B cell (primary cell): ENCODE measurements at regions not wholly inside any gene's neighbourhood (a gene's known extent, or its start where the extent isn't known, plus 50 kb on each side); places are given as distances from the start of the nearest gene placed in this dataset.
"Not testable (repeated sequence)": the region's sequence is repeated elsewhere in the genome, so short reads cannot be mapped to it uniquely, and the experiment has no call there.

Experiments
- ATAC-seq: fragments of 200-7000 bp; cut with Tn5 transposase; one replicate; pipeline ENCODE4 v1.10.0; 2021; ENCODE audit warnings: low read depth, mild to moderate bottlenecking, moderate number of reproducible peaks, moderate library complexity
- CTCF ChIA-PET: fragments of 350-600 bp; sonication (Branson Sonifier 250); formaldehyde crosslinking; loops from one replicate; lab custom pipeline; 2021; ENCODE audit warnings: antibody characterized with exemption, inconsistent platforms; lab: Charles Lee
- POLR2A ChIA-PET: fragments of 350-600 bp; sonication (Branson Sonifier 250); formaldehyde crosslinking; loops from one replicate; lab custom pipeline; 2021; ENCODE audit warnings: antibody characterized with exemption; lab: Charles Lee
- DNase-seq: peaks from one replicate; pipeline ENCODE4 v3.0.0; 2013
- H2AFZ ChIP-seq: 2 replicates; pipeline ENCODE4 v1.6.1; 2012; ENCODE audit warnings: mild to moderate bottlenecking, low read depth, low read length; ENCODE audit not compliant: insufficient read depth, poor library complexity, severe bottlenecking
- H3K27ac ChIP-seq, 2 donors: 1 replicate in 1 of 2; 2 replicates in 1 of 2; pipeline ENCODE4 v1.5.1; 2012 to 2013; ENCODE audit warnings: low read length in 2 of 2, mild to moderate bottlenecking in 2 of 2, moderate library complexity in 1 of 2
- H3K27me3 ChIP-seq, 4 experiments: fragments of 200-600 bp in 1 of 4; sonication (generic) in 1 of 4; replicated peaks in 1 of 4; 1 replicate in 2 of 4; 2 replicates in 2 of 4; pipeline versions ENCODE4 v1.6.1 to v1.7.0; 2013 to 2016; ENCODE audit warnings: low read length in 3 of 4, mild to moderate bottlenecking in 2 of 4, mixed read lengths in 1 of 4, moderate library complexity in 1 of 4; ENCODE audit not compliant: insufficient read depth in 4 of 4, control insufficient read depth in 3 of 4; ENCODE audit errors: control extremely low read depth in 1 of 4
- H3K36me3 ChIP-seq, 2 experiments: replicated peaks in 1 of 2; 1 replicate in 1 of 2; 2 replicates in 1 of 2; pipeline versions ENCODE4 v1.6.1 to v1.7.1; 2013; ENCODE audit warnings: low read length in 1 of 2; ENCODE audit not compliant: insufficient read depth in 2 of 2, control insufficient read depth in 1 of 2; ENCODE audit errors: control extremely low read depth in 1 of 2, extremely low read depth in 1 of 2
- H3K4me1 ChIP-seq, 2 donors: fragments of 200-600 bp in 1 of 2; sonication (generic) in 1 of 2; 1 replicate in 1 of 2; 2 replicates in 1 of 2; pipeline versions ENCODE4 v1.5.1 to v1.6.1; 2013 to 2017; ENCODE audit warnings: low read length in 2 of 2; ENCODE audit not compliant: control insufficient read depth in 2 of 2, insufficient read depth in 2 of 2
- H3K4me2 ChIP-seq: replicated peaks from 2 replicates; pipeline ENCODE3; 2012; ENCODE audit warnings: mild to moderate bottlenecking, low read depth, low read length; ENCODE audit not compliant: poor library complexity, severe bottlenecking
- H3K4me3 ChIP-seq, 5 experiments: fragments of 200-600 bp in 1 of 5; sonication (generic) in 1 of 5; 1 replicate in 3 of 5; 2 replicates in 2 of 5; pipeline versions ENCODE4 v1.5.1 to v1.7.0; 2011 to 2016; ENCODE audit warnings: low read length in 4 of 5, mild to moderate bottlenecking in 4 of 5, low read depth in 2 of 5, control low read depth in 1 of 5, moderate library complexity in 1 of 5; ENCODE audit not compliant: insufficient read depth in 1 of 5; ENCODE audit errors: control extremely low read depth in 1 of 5, extremely low read depth in 1 of 5
- H3K79me2 ChIP-seq: fragments of 200-600 bp; sonication (generic); one replicate; pipeline ENCODE4 v1.6.0; 2016; ENCODE audit warnings: low read length; ENCODE audit not compliant: control insufficient read depth, insufficient read depth
- H3K9ac ChIP-seq: fragments of 200-600 bp; sonication (generic); 2 replicates; pipeline ENCODE4 v1.6.1; 2017; ENCODE audit warnings: mild to moderate bottlenecking, low read length, moderate library complexity
- H3K9me3 ChIP-seq, 3 donors: one replicate each; pipeline versions ENCODE4 v1.6.1 to v1.7.1; 2013; ENCODE audit warnings: low read length in 2 of 3; ENCODE audit not compliant: control insufficient read depth in 2 of 3, insufficient read depth in 1 of 3; ENCODE audit errors: control extremely low read depth in 1 of 3
- H4K20me1 ChIP-seq: 2 replicates; pipeline ENCODE4 v1.6.0; 2012; ENCODE audit warnings: mild to moderate bottlenecking, low read length; ENCODE audit not compliant: insufficient read depth, control insufficient read depth, poor library complexity, severe bottlenecking
- H3K27ac Mint-ChIP-seq: one replicate; pipeline ENCODE4 v1.8.0; 2021; ENCODE audit warnings: mixed read lengths
- H3K27me3 Mint-ChIP-seq: one replicate; pipeline ENCODE4 v1.8.0; 2021; ENCODE audit warnings: mixed read lengths
- H3K4me1 Mint-ChIP-seq: one replicate; pipeline ENCODE4 v1.8.0; 2021; ENCODE audit warnings: mixed read lengths
- H3K4me3 Mint-ChIP-seq: one replicate; pipeline ENCODE4 v1.8.0; 2021; ENCODE audit warnings: mixed read lengths
- H3K9me3 Mint-ChIP-seq: one replicate; pipeline ENCODE4 v1.8.0; 2022; ENCODE audit warnings: mixed read lengths; ENCODE audit not compliant: insufficient read depth
- WGBS: methylation state at CpG from one replicate; pipeline ENCODE4 v1.1.5; 2013; ENCODE audit warnings: missing lambda C conversion rate; ENCODE audit not compliant: insufficient coverage; 5-methylcytosine and 5-hydroxymethylcytosine counted together
- intact Hi-C: fragments of 100-400 bp; cut with micrococcal nuclease; formaldehyde crosslinking; loops from one replicate; pipeline ENCODE4 v1.10.0; 2022

GRCh38 chr2:131663501-131663900 is 135.8 kb downstream of the CCDC74A start:
- DNase-seq, H3K4me3 ChIP-seq, H3K79me2 ChIP-seq, H3K9me3 Mint-ChIP-seq, intact Hi-C loops, H3K9me3 ChIP-seq, H3K4me1 ChIP-seq, H3K27me3 ChIP-seq, H4K20me1 ChIP-seq, H2AFZ ChIP-seq, H3K27ac ChIP-seq, H3K4me3 Mint-ChIP-seq, H3K4me2 ChIP-seq, H3K27ac Mint-ChIP-seq, H3K9ac ChIP-seq, ATAC-seq, H3K36me3 ChIP-seq, POLR2A ChIA-PET, H3K4me1 Mint-ChIP-seq: not testable (repeated sequence)
- H3K27me3 Mint-ChIP-seq, result peaks cover 51% of the 10 kb centered on the region
- CTCF ChIA-PET, result interaction anchor here (1.1 kb wide), 1 partner anchor 10 kb away, joined by 5 read pairs; no protein-coding TSS in a partner anchor
- WGBS, result 70% methylated on average over 3 of the region's 5 CpGs

DNA sequence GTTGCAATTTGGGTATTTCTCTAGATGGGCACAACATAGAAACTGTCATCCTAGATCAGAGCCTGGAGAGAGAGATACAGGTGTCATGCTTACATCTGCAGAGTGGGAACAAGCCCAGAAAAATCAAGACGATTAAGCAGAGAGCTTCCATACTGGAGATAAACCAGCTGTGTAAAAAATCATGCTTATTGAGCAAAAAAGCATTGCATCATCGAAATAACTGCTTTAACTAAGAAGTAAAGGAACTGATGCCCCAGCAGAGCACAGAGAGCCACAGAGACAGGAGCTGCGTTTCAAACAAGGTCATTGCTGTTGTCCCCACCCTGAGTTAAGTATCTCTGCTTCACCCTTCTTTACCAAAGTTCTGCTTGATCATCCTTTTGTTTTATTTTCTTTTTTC is 138.0 kb downstream of the CCDC74A start:
- H3K27ac ChIP-seq, H3K27ac Mint-ChIP-seq, H4K20me1 ChIP-seq, H3K4me1 ChIP-seq, H3K79me2 ChIP-seq, DNase-seq, H2AFZ ChIP-seq, H3K9me3 ChIP-seq, ATAC-seq, H3K4me2 ChIP-seq, POLR2A ChIA-PET, intact Hi-C loops, H3K4me3 Mint-ChIP-seq, H3K9me3 Mint-ChIP-seq, CTCF ChIA-PET, H3K36me3 ChIP-seq, H3K4me3 ChIP-seq, H3K9ac ChIP-seq, H3K4me1 Mint-ChIP-seq, H3K27me3 ChIP-seq: not testable (repeated sequence)
- 76% methylated on average over 3 of the region's 3 CpGs for WGBS
- H3K27me3 Mint-ChIP-seq, result peaks cover 43% of the 10 kb centered on the region

DNA sequence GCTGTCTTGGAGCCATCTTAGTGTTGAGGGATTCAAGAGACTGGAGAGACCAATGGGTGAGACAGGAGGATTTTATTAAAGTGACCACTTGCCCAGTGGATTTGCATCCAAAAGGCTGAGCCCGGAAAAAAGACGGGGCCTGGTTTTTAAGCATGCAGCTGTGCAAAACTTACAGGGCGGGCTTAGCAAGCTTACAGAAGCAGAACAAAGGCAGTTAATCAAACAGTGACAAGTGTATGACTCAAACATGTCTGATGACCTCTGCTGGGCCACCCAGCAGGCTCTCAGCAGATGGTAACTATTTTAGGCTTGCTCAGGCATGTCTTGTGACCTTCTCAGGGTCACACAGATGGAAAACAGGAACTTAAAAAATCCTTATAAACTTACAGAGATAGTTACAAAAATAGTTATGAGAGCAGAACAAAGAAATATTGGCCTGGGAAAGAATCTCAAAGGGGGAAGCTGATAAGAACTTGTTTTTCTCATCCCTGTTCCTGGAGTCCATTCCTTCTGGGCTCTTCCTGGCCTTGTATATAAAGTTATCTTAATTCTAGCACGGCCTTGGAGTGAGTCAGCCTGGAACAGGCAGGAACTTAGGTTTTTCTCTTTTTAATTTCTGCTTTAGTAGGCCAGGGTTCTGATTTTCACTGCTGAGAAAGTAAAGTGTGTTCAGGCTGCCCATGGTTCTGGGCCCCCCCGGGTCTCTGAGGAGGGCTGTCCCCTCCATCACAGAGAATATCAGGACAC is 141.3 kb downstream of the CCDC74A start:
- H3K9ac ChIP-seq, H3K27ac ChIP-seq, intact Hi-C loops, POLR2A ChIA-PET, H3K36me3 ChIP-seq, CTCF ChIA-PET, ATAC-seq, H3K9me3 Mint-ChIP-seq, H2AFZ ChIP-seq, H3K79me2 ChIP-seq, H3K4me3 Mint-ChIP-seq, DNase-seq, H3K4me3 ChIP-seq, H3K4me2 ChIP-seq, H4K20me1 ChIP-seq: not testable (repeated sequence)
- H3K27me3 ChIP-seq, result peaks cover 0 to 19% (median 7%) of the 10 kb centered on the region in 4 experiments
- H3K4me1 Mint-ChIP-seq, result peaks cover 17% of the 10 kb centered on the region
- peaks cover 17 to 20% of the 10 kb centered on the region in 2 donors for H3K4me1 ChIP-seq
- peak overlapping the region; percentile 46 for H3K27ac Mint-ChIP-seq
- WGBS, result 89% methylated on average over 3 of the region's 5 CpGs
- H3K27me3 Mint-ChIP-seq, result peaks cover 16% of the 10 kb centered on the region
- H3K9me3 ChIP-seq, result peaks cover 0 to 22% (median 0%) of the 10 kb centered on the region in 3 donors
